DOHH2 (cell line): ENCODE measurements at regions not wholly inside any gene's neighbourhood (a gene's known extent, or its start where the extent isn't known, plus 50 kb on each side); places are given as distances from the start of the nearest gene placed in this dataset.

ENCODE experiments used
- H3F3A ChIP-seq: fragments of 200-600 bp; sonication (generic), shearing (Covaris generic); 2 replicates; pipeline ENCODE4 v1.6.0; 2016; ENCODE audit warnings: antibody characterized with exemption, mild to moderate bottlenecking; ENCODE audit not compliant: control insufficient read depth, insufficient read depth
- H3K27ac ChIP-seq: fragments of 200-600 bp; sonication (generic); 2 replicates; pipeline ENCODE4 v1.5.1; 2014; ENCODE audit warnings: low read depth, mild to moderate bottlenecking, low read length, moderate library complexity
- H3K27me3 ChIP-seq: fragments of 200-600 bp; sonication (generic); 2 replicates; pipeline ENCODE4 v1.6.1; 2014; ENCODE audit warnings: mild to moderate bottlenecking, low read length, mixed read lengths; ENCODE audit not compliant: control insufficient read depth
- H3K36me3 ChIP-seq: fragments of 200-600 bp; sonication (generic); 2 replicates; pipeline ENCODE4 v1.6.1; 2014; ENCODE audit warnings: mild to moderate bottlenecking, low read length, moderate library complexity, mixed read lengths; ENCODE audit not compliant: control insufficient read depth
- H3K4me1 ChIP-seq: fragments of 200-600 bp; sonication (generic); 2 replicates; pipeline ENCODE4 v1.6.1; 2014; ENCODE audit warnings: mild to moderate bottlenecking, low read length, mixed read lengths; ENCODE audit not compliant: control insufficient read depth
- H3K4me2 ChIP-seq: fragments of 200-600 bp; sonication (generic); 2 replicates; pipeline ENCODE4 v1.6.0; 2014; ENCODE audit warnings: mild to moderate bottlenecking, low read length, moderate library complexity
- H3K4me3 ChIP-seq: fragments of 200-600 bp; sonication (generic); 2 replicates; pipeline ENCODE4 v1.5.1; 2014; ENCODE audit warnings: mild to moderate bottlenecking, low read length, mixed read lengths
- H3K79me2 ChIP-seq: fragments of 200-600 bp; sonication (generic); 2 replicates; pipeline ENCODE4 v1.6.1; 2014; ENCODE audit warnings: mild to moderate bottlenecking, low read length, mixed read lengths; ENCODE audit not compliant: control insufficient read depth
- H3K9me2 ChIP-seq: fragments of 200-600 bp; sonication (generic); replicated peaks from 2 replicates; pipeline ENCODE4 v1.6.1; 2014; ENCODE audit warnings: mild to moderate bottlenecking, low read length, mixed read lengths; ENCODE audit not compliant: control insufficient read depth
- H3K9me3 ChIP-seq: fragments of 200-600 bp; sonication (generic); 2 replicates; pipeline ENCODE4 v1.6.1; 2014; ENCODE audit warnings: antibody characterized with exemption, low read length, mixed read lengths; ENCODE audit not compliant: control insufficient read depth, insufficient read depth
- H4K20me1 ChIP-seq: fragments of 200-600 bp; sonication (generic); 2 replicates; pipeline ENCODE4 v1.6.0; 2014; ENCODE audit warnings: low read depth, mild to moderate bottlenecking, antibody characterized with exemption, low read length, moderate library complexity; ENCODE audit not compliant: control insufficient read depth, insufficient read depth
- EZH2phosphoT487 ChIP-seq: fragments of 200-600 bp; sonication (generic); IDR thresholded peaks from 2 replicates; pipeline ENCODE4 v1.6.1; 2017; ENCODE audit warnings: borderline replicate concordance, mild to moderate bottlenecking, antibody characterized with exemption, low read length, moderate library complexity, mixed read lengths
- TF ChIP-seq, protein P1 (sequence below): fragments of 200-600 bp; sonication (generic); IDR thresholded peaks from one replicate; pipeline ENCODE4 v1.5.1; 2014; ENCODE audit warnings: antibody characterized with exemption, mild to moderate bottlenecking, low read depth, low read length; ENCODE audit not compliant: poor library complexity, severe bottlenecking

DNA sequence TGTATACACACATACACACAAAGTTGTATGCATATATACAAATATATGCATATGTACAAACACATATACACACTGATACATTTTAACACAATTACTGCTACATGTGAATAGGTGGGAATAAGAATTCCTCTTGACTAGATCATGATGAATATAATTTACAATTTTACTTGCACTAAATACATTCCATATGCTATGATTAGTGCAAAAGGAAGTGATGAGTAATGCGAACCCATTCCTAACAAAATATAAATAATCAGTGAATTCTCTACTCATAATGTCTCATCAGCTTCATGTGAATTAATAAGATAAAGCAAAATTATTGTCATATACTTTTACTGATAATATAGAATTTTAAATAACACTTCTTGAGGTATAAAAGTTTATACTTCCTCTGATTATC, 1077.3 kb upstream of the PCDH10 start:
- no peaks in the 10 kb centered on the region for H3F3A ChIP-seq
- H3K4me1 ChIP-seq: no peaks in the 10 kb centered on the region
- no peaks in the 10 kb centered on the region for H3K9me3 ChIP-seq
- H3K9me2 ChIP-seq: no peaks in the 10 kb centered on the region
- H4K20me1 ChIP-seq: no peaks in the 10 kb centered on the region
- no peak overlapping the region for H3K27ac ChIP-seq
- H3K4me2 ChIP-seq: no peak overlapping the region
- H3K79me2 ChIP-seq: no peaks in the 10 kb centered on the region
- H3K27me3 ChIP-seq: no peaks in the 10 kb centered on the region
- no peak for TF ChIP-seq EZH2phosphoT487
- TF ChIP-seq, protein P1, sequence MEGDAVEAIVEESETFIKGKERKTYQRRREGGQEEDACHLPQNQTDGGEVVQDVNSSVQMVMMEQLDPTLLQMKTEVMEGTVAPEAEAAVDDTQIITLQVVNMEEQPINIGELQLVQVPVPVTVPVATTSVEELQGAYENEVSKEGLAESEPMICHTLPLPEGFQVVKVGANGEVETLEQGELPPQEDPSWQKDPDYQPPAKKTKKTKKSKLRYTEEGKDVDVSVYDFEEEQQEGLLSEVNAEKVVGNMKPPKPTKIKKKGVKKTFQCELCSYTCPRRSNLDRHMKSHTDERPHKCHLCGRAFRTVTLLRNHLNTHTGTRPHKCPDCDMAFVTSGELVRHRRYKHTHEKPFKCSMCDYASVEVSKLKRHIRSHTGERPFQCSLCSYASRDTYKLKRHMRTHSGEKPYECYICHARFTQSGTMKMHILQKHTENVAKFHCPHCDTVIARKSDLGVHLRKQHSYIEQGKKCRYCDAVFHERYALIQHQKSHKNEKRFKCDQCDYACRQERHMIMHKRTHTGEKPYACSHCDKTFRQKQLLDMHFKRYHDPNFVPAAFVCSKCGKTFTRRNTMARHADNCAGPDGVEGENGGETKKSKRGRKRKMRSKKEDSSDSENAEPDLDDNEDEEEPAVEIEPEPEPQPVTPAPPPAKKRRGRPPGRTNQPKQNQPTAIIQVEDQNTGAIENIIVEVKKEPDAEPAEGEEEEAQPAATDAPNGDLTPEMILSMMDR: no peak
- H3K36me3 ChIP-seq: no peaks in the 10 kb centered on the region
- H3K4me3 ChIP-seq: no peak overlapping the region

DNA sequence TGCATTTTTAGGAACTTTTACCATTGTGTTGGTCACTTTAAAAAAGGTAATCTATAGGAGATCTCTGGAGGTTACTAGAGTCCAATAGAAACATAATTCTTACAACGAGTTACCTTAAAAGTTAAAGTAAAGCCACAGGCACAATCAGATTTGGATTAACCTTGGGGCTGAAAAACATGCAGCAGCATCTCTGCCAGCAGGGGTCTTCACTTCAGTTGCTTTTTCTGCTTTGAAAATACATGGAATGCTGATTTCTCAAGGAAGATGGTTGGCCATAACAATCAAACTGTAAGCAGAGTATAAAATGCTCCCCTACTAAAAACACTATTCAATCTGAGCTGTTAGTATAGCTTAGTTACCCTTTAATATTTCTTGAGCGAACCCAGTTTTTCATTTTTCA, 1072.3 kb upstream of the PCDH10 start:
- H3K4me3 ChIP-seq: no peak overlapping the region
- no peak overlapping the region for H3K4me2 ChIP-seq
- H3K36me3 ChIP-seq: no peaks in the 10 kb centered on the region
- no peaks in the 10 kb centered on the region for H4K20me1 ChIP-seq
- no peaks in the 10 kb centered on the region for H3F3A ChIP-seq
- no peaks in the 10 kb centered on the region for H3K9me3 ChIP-seq
- H3K4me1 ChIP-seq: no peaks in the 10 kb centered on the region
- no peaks in the 10 kb centered on the region for H3K79me2 ChIP-seq
- no peak for TF ChIP-seq EZH2phosphoT487
- TF ChIP-seq, protein P1: no peak
- no peaks in the 10 kb centered on the region for H3K9me2 ChIP-seq
- no peaks in the 10 kb centered on the region for H3K27me3 ChIP-seq
- H3K27ac ChIP-seq: no peak overlapping the region

DNA sequence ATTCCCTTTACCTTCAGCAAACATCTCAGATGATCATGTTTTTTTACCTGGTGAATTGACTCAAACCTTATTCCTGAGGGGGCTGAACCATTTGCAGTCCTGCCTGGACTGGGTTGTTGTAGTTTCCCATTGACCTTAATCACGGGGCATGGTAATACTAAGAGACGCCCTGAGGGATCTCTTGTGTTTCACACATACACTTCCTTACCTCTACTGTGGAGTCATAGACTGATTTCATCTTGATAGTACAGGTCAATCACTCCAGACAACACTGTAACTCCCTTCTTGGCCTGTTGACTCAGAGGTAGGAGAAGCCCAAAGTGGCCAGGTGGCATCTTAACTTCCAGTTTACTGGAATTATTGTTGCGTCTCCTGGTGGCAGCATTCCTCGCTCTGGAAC, 1064.0 kb upstream of the PCDH10 start:
- Histone ChIP-seq H3K36me3 (no peaks in the 10 kb centered on the region), H3K9me2 (no peaks in the 10 kb centered on the region), H3K9me3 (no peaks in the 10 kb centered on the region), H3K4me2 (no peak overlapping the region), H3K27ac (no peak overlapping the region), H3K4me1 (no peaks in the 10 kb centered on the region), H3K79me2 (no peaks in the 10 kb centered on the region), H4K20me1 (no peaks in the 10 kb centered on the region), H3K27me3 (no peaks in the 10 kb centered on the region), H3K4me3 (no peak overlapping the region), H3F3A (no peaks in the 10 kb centered on the region)
- no peak for TF ChIP-seq EZH2phosphoT487
- TF ChIP-seq, protein P1: no peak

DNA sequence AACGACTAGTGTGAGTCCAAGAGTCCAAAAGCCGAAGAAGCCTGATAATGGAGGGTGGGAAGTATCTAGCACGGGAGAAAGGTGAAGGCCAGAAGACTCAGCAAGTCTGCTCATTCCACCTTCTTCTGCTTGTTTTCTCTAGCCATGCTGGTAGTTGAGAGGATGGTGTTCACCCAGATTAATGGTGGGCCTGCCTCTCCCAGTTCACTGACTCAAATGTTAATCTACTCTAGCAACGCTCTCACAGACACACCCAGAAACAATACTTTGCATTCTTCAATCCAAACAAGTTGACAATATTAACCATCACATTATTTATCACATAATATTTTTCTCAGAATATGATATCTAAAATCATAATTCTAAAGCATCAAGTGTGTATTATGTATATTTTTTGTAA, 1055.1 kb upstream of the PCDH10 start:
- Histone ChIP-seq H3F3A (no peaks in the 10 kb centered on the region), H3K27ac (no peak overlapping the region), H3K4me2 (no peak overlapping the region), H3K27me3 (no peaks in the 10 kb centered on the region), H3K9me2 (no peaks in the 10 kb centered on the region), H3K4me1 (no peaks in the 10 kb centered on the region), H3K4me3 (no peak overlapping the region), H3K79me2 (no peaks in the 10 kb centered on the region), H4K20me1 (no peaks in the 10 kb centered on the region), H3K36me3 (no peaks in the 10 kb centered on the region), H3K9me3 (no peaks in the 10 kb centered on the region)
- TF ChIP-seq EZH2phosphoT487: no peak
- TF ChIP-seq, protein P1: no peak
